Mesothelial cell of epicardium (in vitro differentiated cells): ENCODE measurements at regions not wholly inside any gene's neighbourhood (a gene's known extent, or its start where the extent isn't known, plus 50 kb on each side); places are given as distances from the start of the nearest gene placed in this dataset.

Experiments
- DNase-seq, 2 experiments: peaks; one replicate each; pipeline ENCODE4 v3.0.0; 2021; ENCODE audit warnings: low spot score in 2 of 2; ENCODE audit not compliant: unreplicated experiment in 2 of 2
- H3K27ac Mint-ChIP-seq: 2 replicates; pipeline ENCODE4 v1.8.0; 2021; ENCODE audit warnings: mixed read lengths
- H3K27me3 Mint-ChIP-seq: 2 replicates; pipeline ENCODE4 v1.8.0; 2021; ENCODE audit warnings: low read depth, mixed read lengths
- H3K36me3 Mint-ChIP-seq: 2 replicates; pipeline ENCODE4 v1.8.0; 2021; ENCODE audit warnings: mixed read lengths
- H3K4me1 Mint-ChIP-seq: 2 replicates; pipeline ENCODE4 v1.8.0; 2021; ENCODE audit warnings: mixed read lengths
- H3K4me3 Mint-ChIP-seq: 2 replicates; pipeline ENCODE4 v1.8.0; 2021; ENCODE audit warnings: mild to moderate bottlenecking, moderate library complexity, mixed read lengths
- H3K9me3 Mint-ChIP-seq: 2 replicates; pipeline ENCODE4 v1.8.0; 2021; ENCODE audit warnings: mixed read lengths
- TF ChIP-seq, protein P1 (sequence below): fragments of 200-600 bp; sonication (generic); IDR thresholded peaks from one replicate; pipeline ENCODE4 v1.5.0; 2021; ENCODE audit warnings: antibody characterized with exemption; ENCODE audit not compliant: unreplicated experiment

DNA sequence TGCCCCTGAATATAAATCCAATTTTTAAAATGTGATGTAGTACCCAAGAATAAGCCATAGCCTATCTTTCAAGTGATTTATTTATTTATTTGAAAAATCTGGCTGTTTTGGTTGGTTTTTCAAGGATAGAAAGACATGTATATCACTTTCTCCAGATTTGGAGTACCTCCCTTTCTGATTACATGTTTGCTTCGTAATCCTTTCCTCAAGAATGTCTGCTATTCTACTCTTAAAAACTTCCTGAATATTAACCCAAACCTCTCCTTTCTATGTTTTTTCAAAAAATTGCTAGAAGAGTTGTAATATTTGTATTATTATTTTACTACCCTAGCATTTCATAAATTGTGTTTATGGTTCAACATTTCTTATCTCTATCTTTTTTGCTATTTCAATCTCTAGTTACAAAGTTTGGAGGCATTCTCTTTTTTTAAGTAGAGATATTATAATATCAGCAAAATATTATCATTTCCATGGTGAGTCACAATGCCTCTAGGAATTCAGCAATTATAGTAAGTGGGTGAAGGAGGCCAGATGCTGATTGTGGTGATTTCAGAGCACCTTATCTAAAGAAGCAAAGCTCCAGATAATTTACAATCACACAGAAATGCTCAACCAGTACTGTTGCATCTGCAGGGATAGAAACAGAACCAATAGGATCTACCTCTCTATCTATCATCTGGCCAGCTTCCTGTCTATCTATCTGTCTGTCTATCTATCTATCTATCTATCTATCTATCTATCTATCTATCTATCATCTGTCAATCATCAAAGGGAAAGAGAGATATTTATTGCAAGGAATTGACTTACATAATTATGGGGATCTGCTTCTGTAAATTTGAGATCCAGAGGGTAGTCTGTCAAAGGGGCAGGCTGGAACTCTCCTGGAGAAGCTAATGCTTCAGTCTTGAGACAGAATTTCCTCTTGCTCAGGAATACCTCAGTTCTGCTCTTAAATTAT is 412.5 kb upstream of the SEMA3C start:
- Mint-ChIP-seq H3K27me3 (no peaks in the 10 kb centered on the region), H3K36me3 (no peaks in the 10 kb centered on the region), H3K9me3 (peaks cover 10% of the 10 kb centered on the region), H3K4me3 (no peak overlapping the region), H3K27ac (peak overlapping the region; percentile 82), H3K4me1 (peaks cover 36% of the 10 kb centered on the region)
- DNase-seq: no peak
- TF ChIP-seq, protein P1, sequence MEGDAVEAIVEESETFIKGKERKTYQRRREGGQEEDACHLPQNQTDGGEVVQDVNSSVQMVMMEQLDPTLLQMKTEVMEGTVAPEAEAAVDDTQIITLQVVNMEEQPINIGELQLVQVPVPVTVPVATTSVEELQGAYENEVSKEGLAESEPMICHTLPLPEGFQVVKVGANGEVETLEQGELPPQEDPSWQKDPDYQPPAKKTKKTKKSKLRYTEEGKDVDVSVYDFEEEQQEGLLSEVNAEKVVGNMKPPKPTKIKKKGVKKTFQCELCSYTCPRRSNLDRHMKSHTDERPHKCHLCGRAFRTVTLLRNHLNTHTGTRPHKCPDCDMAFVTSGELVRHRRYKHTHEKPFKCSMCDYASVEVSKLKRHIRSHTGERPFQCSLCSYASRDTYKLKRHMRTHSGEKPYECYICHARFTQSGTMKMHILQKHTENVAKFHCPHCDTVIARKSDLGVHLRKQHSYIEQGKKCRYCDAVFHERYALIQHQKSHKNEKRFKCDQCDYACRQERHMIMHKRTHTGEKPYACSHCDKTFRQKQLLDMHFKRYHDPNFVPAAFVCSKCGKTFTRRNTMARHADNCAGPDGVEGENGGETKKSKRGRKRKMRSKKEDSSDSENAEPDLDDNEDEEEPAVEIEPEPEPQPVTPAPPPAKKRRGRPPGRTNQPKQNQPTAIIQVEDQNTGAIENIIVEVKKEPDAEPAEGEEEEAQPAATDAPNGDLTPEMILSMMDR: no peak

DNA sequence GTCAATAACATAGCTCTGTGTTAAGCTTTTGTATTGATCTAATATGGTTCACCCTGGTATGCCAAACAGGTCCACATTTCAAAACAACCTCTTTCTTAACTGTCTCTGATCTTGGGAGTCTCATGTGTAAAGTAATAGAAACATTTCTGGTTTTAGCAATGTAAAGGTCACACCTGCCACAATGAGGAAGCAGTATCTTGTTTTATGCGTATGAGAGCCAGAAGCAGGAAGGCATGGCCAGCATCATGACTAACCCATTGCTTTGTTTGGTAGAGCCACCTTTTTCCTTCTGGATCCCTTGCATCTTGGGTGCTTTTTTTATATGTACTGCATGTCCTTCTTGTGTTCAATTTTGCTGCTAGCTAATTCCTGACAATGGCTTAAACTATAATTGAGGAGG is 411.3 kb upstream of the SEMA3C start:
- Mint-ChIP-seq H3K36me3 (no peaks in the 10 kb centered on the region), H3K27ac (no peak overlapping the region), H3K27me3 (no peaks in the 10 kb centered on the region), H3K9me3 (peaks cover 17% of the 10 kb centered on the region), H3K4me3 (no peak overlapping the region), H3K4me1 (peaks cover 36% of the 10 kb centered on the region)
- TF ChIP-seq, protein P1: no peak
- DNase-seq: no peak

DNA sequence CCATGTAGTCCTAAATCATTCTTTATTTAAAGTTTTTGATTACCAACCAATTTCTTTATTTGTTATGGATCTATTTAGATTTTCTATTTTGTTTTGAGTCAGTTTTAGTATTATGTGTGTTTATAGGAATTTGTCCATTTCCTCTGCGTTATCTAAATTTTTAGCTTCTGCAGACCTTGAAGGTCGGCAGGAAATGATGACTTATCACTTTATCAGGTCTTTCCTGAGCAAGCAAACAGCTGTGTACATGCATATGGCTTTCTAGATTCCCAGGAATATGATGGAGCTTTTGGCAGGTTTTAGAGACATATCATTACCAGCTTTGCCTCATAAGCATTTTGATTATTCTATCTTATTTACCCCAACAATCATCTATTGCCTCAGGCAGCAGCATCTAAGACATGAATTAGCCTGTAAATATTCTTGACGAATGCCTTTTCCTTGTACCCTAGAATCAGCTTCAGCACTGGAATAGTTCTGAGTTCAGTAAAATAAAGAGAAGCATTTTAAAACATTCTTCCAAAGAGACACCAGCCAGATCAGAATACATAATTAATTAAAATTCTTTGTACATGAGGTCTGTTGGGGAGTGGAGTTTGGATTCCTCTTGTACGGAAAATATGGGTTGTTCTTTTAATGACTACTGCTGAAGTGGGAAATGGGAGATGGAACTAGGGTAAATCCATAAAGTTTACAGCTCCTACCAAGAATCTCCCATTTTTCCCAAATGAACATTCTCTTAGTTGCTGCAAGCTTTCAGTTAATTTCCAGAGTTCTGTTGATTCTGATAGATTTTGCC is 408.8 kb upstream of the SEMA3C start:
- Mint-ChIP-seq H3K36me3 (no peaks in the 10 kb centered on the region), H3K27me3 (no peaks in the 10 kb centered on the region), H3K9me3 (peaks cover 17% of the 10 kb centered on the region), H3K4me1 (peaks cover 36% of the 10 kb centered on the region), H3K4me3 (no peak overlapping the region), H3K27ac (no peak overlapping the region)
- TF ChIP-seq, protein P1: no peak
- no peak for DNase-seq

DNA sequence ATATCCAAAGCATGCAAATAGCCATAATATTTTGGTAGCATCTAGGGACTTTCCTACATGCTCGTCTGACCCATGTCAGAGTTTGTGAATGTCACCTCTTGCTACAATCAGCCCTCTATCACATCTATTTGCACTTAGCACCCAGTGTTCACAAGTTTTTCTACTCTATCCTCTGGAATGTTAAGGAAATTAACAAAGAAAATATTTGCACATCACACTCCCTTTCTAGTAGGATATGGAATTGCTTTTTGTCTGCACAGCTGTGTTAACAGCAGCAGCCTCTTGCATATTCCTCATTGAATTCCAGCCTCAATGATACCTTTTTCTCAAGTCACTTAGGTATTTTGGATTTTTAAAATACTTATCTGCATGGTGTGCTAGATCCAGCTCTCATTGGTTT is 403.1 kb upstream of the SEMA3C start:
- TF ChIP-seq, protein P1: no peak
- H3K27me3 Mint-ChIP-seq: no peaks in the 10 kb centered on the region
- no peak overlapping the region for H3K27ac Mint-ChIP-seq
- H3K4me3 Mint-ChIP-seq: no peak overlapping the region
- peaks cover 13% of the 10 kb centered on the region for H3K9me3 Mint-ChIP-seq
- no peaks in the 10 kb centered on the region for H3K36me3 Mint-ChIP-seq
- peaks cover 5% of the 10 kb centered on the region for H3K4me1 Mint-ChIP-seq
- no peak for DNase-seq

DNA sequence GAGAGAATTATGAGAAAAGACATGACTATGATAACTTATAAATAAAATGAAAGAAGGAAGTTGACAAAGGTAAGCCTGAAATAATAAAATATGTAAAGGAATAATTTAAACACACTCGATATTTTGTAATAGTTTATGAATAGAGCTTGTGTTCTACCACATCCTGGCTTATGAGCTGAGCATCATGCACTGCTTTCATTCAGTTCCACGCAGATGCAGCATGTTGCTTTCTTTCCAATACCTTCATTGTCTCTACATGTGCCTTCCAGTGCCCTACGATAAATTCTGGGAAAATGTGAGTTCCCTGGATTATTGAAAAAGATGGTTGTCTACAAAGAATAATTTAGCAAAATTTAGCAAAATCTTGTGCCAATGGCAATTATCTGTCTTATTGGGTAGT is 398.9 kb upstream of the SEMA3C start:
- H3K4me1 Mint-ChIP-seq: peaks cover 12% of the 10 kb centered on the region
- TF ChIP-seq, protein P1: no peak
- no peaks in the 10 kb centered on the region for H3K36me3 Mint-ChIP-seq
- no peaks in the 10 kb centered on the region for H3K9me3 Mint-ChIP-seq
- no peaks in the 10 kb centered on the region for H3K27me3 Mint-ChIP-seq
- H3K4me3 Mint-ChIP-seq: no peak overlapping the region
- H3K27ac Mint-ChIP-seq: no peak overlapping the region
- no peak for DNase-seq
